Vagina (tissue), 2 donors: ENCODE measurements at regions not wholly inside any gene's neighbourhood (a gene's known extent, or its start where the extent isn't known, plus 50 kb on each side); places are given as distances from the start of the nearest gene placed in this dataset.

Source experiments
- POLR2A ChIP-seq, 2 donors: fragments of 450-650 bp; IDR thresholded peaks; one replicate each; pipeline ENCODE4 v1.6.1; 2017; ENCODE audit warnings: antibody characterized with exemption in 2 of 2, mild to moderate bottlenecking in 2 of 2, moderate library complexity in 2 of 2
- TF ChIP-seq, protein P1 (sequence below), 3 experiments: fragments of 450-650 bp in 2 of 3; fragments of 200-600 bp in 1 of 3; sonication (generic) in 1 of 3; IDR thresholded peaks; one replicate each; pipeline ENCODE4 v1.5.1; 2017 to 2019; ENCODE audit warnings: antibody characterized with exemption in 3 of 3, mild to moderate bottlenecking in 2 of 3, moderate library complexity in 2 of 3

GRCh38 chr13:54162069-54162468, 1133.5 kb downstream of the OLFM4 start:
- TF ChIP-seq, protein P1, sequence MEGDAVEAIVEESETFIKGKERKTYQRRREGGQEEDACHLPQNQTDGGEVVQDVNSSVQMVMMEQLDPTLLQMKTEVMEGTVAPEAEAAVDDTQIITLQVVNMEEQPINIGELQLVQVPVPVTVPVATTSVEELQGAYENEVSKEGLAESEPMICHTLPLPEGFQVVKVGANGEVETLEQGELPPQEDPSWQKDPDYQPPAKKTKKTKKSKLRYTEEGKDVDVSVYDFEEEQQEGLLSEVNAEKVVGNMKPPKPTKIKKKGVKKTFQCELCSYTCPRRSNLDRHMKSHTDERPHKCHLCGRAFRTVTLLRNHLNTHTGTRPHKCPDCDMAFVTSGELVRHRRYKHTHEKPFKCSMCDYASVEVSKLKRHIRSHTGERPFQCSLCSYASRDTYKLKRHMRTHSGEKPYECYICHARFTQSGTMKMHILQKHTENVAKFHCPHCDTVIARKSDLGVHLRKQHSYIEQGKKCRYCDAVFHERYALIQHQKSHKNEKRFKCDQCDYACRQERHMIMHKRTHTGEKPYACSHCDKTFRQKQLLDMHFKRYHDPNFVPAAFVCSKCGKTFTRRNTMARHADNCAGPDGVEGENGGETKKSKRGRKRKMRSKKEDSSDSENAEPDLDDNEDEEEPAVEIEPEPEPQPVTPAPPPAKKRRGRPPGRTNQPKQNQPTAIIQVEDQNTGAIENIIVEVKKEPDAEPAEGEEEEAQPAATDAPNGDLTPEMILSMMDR (IDR thresholded peaks at IDR 0.05): no peak
- TF ChIP-seq POLR2A (IDR thresholded peaks at IDR 0.05): no peak
